A549 (cell line): ENCODE measurements at regions not wholly inside any gene's neighbourhood (a gene's known extent, or its start where the extent isn't known, plus 50 kb on each side); places are given as distances from the start of the nearest gene placed in this dataset.

Experiments
- ATAC-seq, 2 experiments: fragments of 200-7000 bp in 1 of 2; fragments of >200 bp in 1 of 2; cut with Nextera tagmentation in 1 of 2; cut with Tn5 transposase in 1 of 2; 3 replicates each; pipeline versions ENCODE4 v1.8.0 to v1.9.1; 2018 to 2020; ENCODE audit warnings: mild to moderate bottlenecking in 1 of 2, moderate library complexity in 1 of 2
- CTCF ChIA-PET: fragments of 300-600 bp; sonication (Branson Sonifier 250); formaldehyde crosslinking; extraction: SDS; loops from one replicate; lab custom pipeline; 2021; ENCODE audit warnings: antibody characterized with exemption, inconsistent platforms; lab: Yijun Ruan, JAX
- POLR2A ChIA-PET: fragments of 350-600 bp; formaldehyde crosslinking; extraction: SDS; loops from one replicate; lab custom pipeline; 2021; ENCODE audit warnings: antibody characterized with exemption, inconsistent platforms; lab: Yijun Ruan, JAX
- DNase-seq, 2 experiments: peaks; one replicate each; pipeline versions ENCODE4 v3.0.0 to v3.0.0-alpha.2; 2011 to 2016; ENCODE audit warnings: low read depth in 1 of 2, low spot score in 1 of 2
- FAIRE-seq: peaks from 2 replicates; lab custom pipeline; 2011; peaks lifted over from hg19 to GRCh38; lab: Jason Lieb, UNC
- H3K27ac ChIP-seq, 2 experiments: fragments of >200 bp; sonication (Bioruptor Twin); formaldehyde crosslinking; 3 replicates each; pipeline ENCODE4 v1.5.1; 2016 to 2017
- H3K4me1 ChIP-seq: fragments of >200 bp; sonication (Bioruptor Twin); formaldehyde crosslinking; 3 replicates; pipeline ENCODE4 v1.6.1; 2016
- H3K4me2 ChIP-seq: fragments of >200 bp; sonication (Bioruptor Twin); formaldehyde crosslinking; 3 replicates; pipeline ENCODE4 v1.6.1; 2016
- H3K4me3 ChIP-seq: fragments of >200 bp; sonication (Bioruptor Twin); formaldehyde crosslinking; 3 replicates; pipeline ENCODE4 v1.5.1; 2016
- H3K9me3 ChIP-seq: fragments of >200 bp; sonication (Bioruptor Twin); formaldehyde crosslinking; 3 replicates; pipeline ENCODE4 v1.6.1; 2016
- CBX8 ChIP-seq: fragments of 200-600 bp; sonication (generic); IDR thresholded peaks from 2 replicates; pipeline ENCODE4 v1.6.1; 2016
- CEBPB ChIP-seq, 2 experiments: fragments of >200 bp in 1 of 2; sonication (Bioruptor Twin) in 1 of 2; formaldehyde crosslinking in 1 of 2; IDR thresholded peaks; 2 replicates each; pipeline ENCODE4 v1.6.1; 2012 to 2016
- EHF ChIP-seq: fragments of 250-450 bp; sonication (Bioruptor Pico); IDR thresholded peaks from 2 replicates; pipeline ENCODE4 v1.5.0; 2020; ENCODE audit warnings: mild to moderate bottlenecking
- EHMT2 ChIP-seq: fragments of 200-600 bp; sonication (generic); IDR thresholded peaks from 2 replicates; pipeline ENCODE4 v1.6.1; 2016; ENCODE audit warnings: antibody characterized with exemption, low read depth, mild to moderate bottlenecking, moderate library complexity
- ESRRA ChIP-seq: fragments of 150-350 bp; IDR thresholded peaks from 2 replicates; pipeline ENCODE4 v1.6.1; 2014; ENCODE audit warnings: mild to moderate bottlenecking, low read length, borderline replicate concordance
- FOSB ChIP-seq: fragments of 250-450 bp; sonication (Bioruptor Pico); IDR thresholded peaks from 2 replicates; pipeline ENCODE4 v1.5.0; 2020; ENCODE audit warnings: mild to moderate bottlenecking, moderate library complexity
- FOSL2 ChIP-seq, 2 experiments: fragments of 450-650 bp in 1 of 2; fragments of >200 bp in 1 of 2; sonication (Bioruptor Twin) in 1 of 2; formaldehyde crosslinking; IDR thresholded peaks; 2 replicates each; pipeline versions ENCODE4 v1.5.0 to v1.6.1; 2016 to 2020; ENCODE audit warnings: mild to moderate bottlenecking in 1 of 2, moderate library complexity in 1 of 2
- HDAC2 ChIP-seq: fragments of 200-600 bp; sonication (generic); IDR thresholded peaks from 2 replicates; pipeline ENCODE4 v1.6.1; 2016
- HOXA7 ChIP-seq: fragments of 250-450 bp; sonication (Bioruptor Pico); IDR thresholded peaks from 2 replicates; pipeline ENCODE4 v1.5.0; 2020; ENCODE audit warnings: mild to moderate bottlenecking, moderate library complexity
- MAZ ChIP-seq: fragments of 150-350 bp; IDR thresholded peaks from 2 replicates; pipeline ENCODE4 v1.6.1; 2014; ENCODE audit warnings: antibody characterized with exemption, low read depth, low read length, borderline replicate concordance
- MYC ChIP-seq: IDR thresholded peaks from 2 replicates; pipeline ENCODE4 v1.6.1; 2012; ENCODE audit warnings: mild to moderate bottlenecking, inconsistent platforms, low read length, improper control_type of control experiment, borderline replicate concordance
- PHF8 ChIP-seq: fragments of 200-600 bp; sonication (generic); IDR thresholded peaks from 2 replicates; pipeline ENCODE4 v1.6.1; 2016; ENCODE audit warnings: low read depth, mild to moderate bottlenecking, antibody characterized with exemption, moderate library complexity, borderline replicate concordance
- RAD21 ChIP-seq, 2 experiments: fragments of >200 bp in 1 of 2; sonication (Bioruptor Twin) in 1 of 2; formaldehyde crosslinking in 1 of 2; IDR thresholded peaks in 1 of 2; conservative IDR thresholded peaks in 1 of 2; 2 replicates in 1 of 2; 3 replicates in 1 of 2; pipeline ENCODE4 v1.6.1; 2012 to 2018; ENCODE audit warnings: inconsistent platforms in 1 of 2
- TFCP2L1 ChIP-seq: fragments of 250-450 bp; sonication (Bioruptor Pico); IDR thresholded peaks from 2 replicates; pipeline ENCODE4 v1.5.0; 2021; ENCODE audit warnings: mild to moderate bottlenecking
- ZC3H11A ChIP-seq: fragments of 450-650 bp; IDR thresholded peaks from 2 replicates; pipeline ENCODE4 v1.6.1; 2014; ENCODE audit warnings: antibody characterized with exemption, mild to moderate bottlenecking
- WGBS: methylation state at CpG from one replicate; pipeline ENCODE4 v1.1.6; 2017; ENCODE audit errors: missing lambda C conversion rate; 5-methylcytosine and 5-hydroxymethylcytosine counted together
- TF ChIP-seq, protein P1 (sequence below): fragments of 250-450 bp; sonication (Bioruptor Pico); IDR thresholded peaks from 2 replicates; pipeline ENCODE4 v1.5.0; 2020; ENCODE audit warnings: low read depth, mild to moderate bottlenecking, moderate library complexity
- TF ChIP-seq, protein P2 (sequence below): fragments of 200-600 bp; sonication (generic); IDR thresholded peaks from 2 replicates; pipeline ENCODE4 v1.6.1; 2016; ENCODE audit warnings: antibody characterized with exemption, mild to moderate bottlenecking, moderate library complexity
- TF ChIP-seq, protein P3 (sequence below): fragments of 450-650 bp; IDR thresholded peaks from 2 replicates; pipeline ENCODE4 v1.6.1; 2014; ENCODE audit warnings: antibody characterized with exemption
- TF ChIP-seq, protein P4 (sequence below): fragments of 150-350 bp; IDR thresholded peaks from 2 replicates; pipeline ENCODE4 v1.6.1; 2014; ENCODE audit warnings: low read depth, mild to moderate bottlenecking, low read length

DNA sequence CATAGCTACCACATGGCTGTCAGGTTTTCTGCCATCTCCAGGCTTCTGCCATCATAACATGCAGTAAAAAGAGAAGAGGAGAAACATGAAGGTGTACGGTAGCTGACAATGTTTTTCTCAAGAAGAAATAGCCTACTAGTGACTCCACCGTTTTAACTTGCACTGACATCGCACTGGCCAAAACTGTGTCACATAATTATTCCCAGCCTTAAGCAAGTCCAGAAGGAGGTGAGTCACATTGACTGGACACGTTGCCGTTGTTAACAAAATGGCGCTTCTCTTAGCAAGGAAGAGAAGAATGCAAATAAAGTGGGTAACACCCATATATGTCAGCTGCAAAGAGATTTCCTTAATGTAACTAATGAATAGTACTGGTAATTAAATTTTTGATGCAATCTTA, 810.4 kb upstream of the SLC10A2 start:
- WGBS: 38% methylated on average over 6 of the region's 6 CpGs
- Histone ChIP-seq H3K4me3 (no peak overlapping the region), H3K4me1 (no peaks in the 10 kb centered on the region), H3K9me3 (no peaks in the 10 kb centered on the region), H3K27ac (no peak overlapping the region), H3K4me2 (no peak overlapping the region)
- DNase-seq: no peak
- ChIA-PET POLR2A (no interaction called here), CTCF (no interaction called here)
- TF ChIP-seq PHF8 (no peak), MYC (no peak), CEBPB (IDR thresholded peaks at IDR 0.05) (no peak), EHMT2 (no peak), HDAC2 (no peak), MAZ (no peak), ZC3H11A (no peak)
- TF ChIP-seq, protein P1, sequence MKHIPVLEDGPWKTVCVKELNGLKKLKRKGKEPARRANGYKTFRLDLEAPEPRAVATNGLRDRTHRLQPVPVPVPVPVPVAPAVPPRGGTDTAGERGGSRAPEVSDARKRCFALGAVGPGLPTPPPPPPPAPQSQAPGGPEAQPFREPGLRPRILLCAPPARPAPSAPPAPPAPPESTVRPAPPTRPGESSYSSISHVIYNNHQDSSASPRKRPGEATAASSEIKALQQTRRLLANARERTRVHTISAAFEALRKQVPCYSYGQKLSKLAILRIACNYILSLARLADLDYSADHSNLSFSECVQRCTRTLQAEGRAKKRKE (CRISPR knock-in tag): no peak
- TF ChIP-seq, protein P2, sequence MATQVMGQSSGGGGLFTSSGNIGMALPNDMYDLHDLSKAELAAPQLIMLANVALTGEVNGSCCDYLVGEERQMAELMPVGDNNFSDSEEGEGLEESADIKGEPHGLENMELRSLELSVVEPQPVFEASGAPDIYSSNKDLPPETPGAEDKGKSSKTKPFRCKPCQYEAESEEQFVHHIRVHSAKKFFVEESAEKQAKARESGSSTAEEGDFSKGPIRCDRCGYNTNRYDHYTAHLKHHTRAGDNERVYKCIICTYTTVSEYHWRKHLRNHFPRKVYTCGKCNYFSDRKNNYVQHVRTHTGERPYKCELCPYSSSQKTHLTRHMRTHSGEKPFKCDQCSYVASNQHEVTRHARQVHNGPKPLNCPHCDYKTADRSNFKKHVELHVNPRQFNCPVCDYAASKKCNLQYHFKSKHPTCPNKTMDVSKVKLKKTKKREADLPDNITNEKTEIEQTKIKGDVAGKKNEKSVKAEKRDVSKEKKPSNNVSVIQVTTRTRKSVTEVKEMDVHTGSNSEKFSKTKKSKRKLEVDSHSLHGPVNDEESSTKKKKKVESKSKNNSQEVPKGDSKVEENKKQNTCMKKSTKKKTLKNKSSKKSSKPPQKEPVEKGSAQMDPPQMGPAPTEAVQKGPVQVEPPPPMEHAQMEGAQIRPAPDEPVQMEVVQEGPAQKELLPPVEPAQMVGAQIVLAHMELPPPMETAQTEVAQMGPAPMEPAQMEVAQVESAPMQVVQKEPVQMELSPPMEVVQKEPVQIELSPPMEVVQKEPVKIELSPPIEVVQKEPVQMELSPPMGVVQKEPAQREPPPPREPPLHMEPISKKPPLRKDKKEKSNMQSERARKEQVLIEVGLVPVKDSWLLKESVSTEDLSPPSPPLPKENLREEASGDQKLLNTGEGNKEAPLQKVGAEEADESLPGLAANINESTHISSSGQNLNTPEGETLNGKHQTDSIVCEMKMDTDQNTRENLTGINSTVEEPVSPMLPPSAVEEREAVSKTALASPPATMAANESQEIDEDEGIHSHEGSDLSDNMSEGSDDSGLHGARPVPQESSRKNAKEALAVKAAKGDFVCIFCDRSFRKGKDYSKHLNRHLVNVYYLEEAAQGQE: no peak
- TF ChIP-seq, protein P3, sequence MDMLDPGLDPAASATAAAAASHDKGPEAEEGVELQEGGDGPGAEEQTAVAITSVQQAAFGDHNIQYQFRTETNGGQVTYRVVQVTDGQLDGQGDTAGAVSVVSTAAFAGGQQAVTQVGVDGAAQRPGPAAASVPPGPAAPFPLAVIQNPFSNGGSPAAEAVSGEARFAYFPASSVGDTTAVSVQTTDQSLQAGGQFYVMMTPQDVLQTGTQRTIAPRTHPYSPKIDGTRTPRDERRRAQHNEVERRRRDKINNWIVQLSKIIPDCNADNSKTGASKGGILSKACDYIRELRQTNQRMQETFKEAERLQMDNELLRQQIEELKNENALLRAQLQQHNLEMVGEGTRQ: no peak
- ATAC-seq: no peak
- FAIRE-seq: no peak

DNA sequence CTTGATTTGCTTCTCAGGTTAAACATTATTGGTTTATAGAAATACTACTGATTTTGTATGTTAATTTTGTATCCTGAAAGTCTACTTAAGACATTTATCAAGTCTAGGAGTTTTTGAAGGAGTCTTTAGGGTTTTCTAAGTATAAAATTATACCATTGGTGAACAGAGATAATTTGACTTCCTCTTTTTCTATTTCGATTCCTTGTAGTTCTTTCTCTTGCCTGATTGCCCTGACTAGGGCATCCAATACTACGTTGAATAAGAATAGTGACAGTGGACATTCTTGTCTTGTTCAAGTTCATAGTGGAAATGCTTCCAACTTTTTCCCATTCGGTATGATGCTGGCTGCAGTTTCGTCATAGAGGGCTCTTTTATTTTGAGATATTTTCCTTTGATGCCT, 807.5 kb upstream of the SLC10A2 start:
- Histone ChIP-seq H3K9me3 (no peaks in the 10 kb centered on the region), H3K27ac (no peak overlapping the region), H3K4me2 (no peak overlapping the region), H3K4me3 (no peak overlapping the region), H3K4me1 (no peaks in the 10 kb centered on the region)
- DNase-seq (no peak), ATAC-seq (no peak), FAIRE-seq (no peak)
- TF ChIP-seq EHF (CRISPR knock-in tag) (no peak), FOSB (no peak), FOSL2 (IDR thresholded peaks at IDR 0.05) (no peak), FOSL2 (CRISPR knock-in tag; IDR thresholded peaks at IDR 0.05) (no peak), HOXA7 (CRISPR knock-in tag) (no peak), CBX8 (no peak), ESRRA (no peak), RAD21 (conservative IDR thresholded peaks at IDR 0.05 in 1 of 2, IDR thresholded peaks at IDR 0.05 in 1 of 2) (no peak), TFCP2L1 (CRISPR knock-in tag) (no peak)
- TF ChIP-seq, protein P4, sequence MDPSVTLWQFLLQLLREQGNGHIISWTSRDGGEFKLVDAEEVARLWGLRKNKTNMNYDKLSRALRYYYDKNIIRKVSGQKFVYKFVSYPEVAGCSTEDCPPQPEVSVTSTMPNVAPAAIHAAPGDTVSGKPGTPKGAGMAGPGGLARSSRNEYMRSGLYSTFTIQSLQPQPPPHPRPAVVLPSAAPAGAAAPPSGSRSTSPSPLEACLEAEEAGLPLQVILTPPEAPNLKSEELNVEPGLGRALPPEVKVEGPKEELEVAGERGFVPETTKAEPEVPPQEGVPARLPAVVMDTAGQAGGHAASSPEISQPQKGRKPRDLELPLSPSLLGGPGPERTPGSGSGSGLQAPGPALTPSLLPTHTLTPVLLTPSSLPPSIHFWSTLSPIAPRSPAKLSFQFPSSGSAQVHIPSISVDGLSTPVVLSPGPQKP: no peak
- ChIA-PET POLR2A (no interaction called here), CTCF (no interaction called here)
- WGBS: 3% methylated on average over 4 of the region's 4 CpGs
